SHP77 (cell line): ENCODE measurements at regions not wholly inside any gene's neighbourhood (a gene's known extent, or its start where the extent isn't known, plus 50 kb on each side); places are given as distances from the start of the nearest gene placed in this dataset.
"Not testable (repeated sequence)": the region's sequence is repeated elsewhere in the genome, so short reads cannot be mapped to it uniquely, and the experiment has no call there.

Source experiments
- DNase-seq, 2 experiments: peaks; one replicate each; lab custom pipeline; 2025; lab: John Stamatoyannopoulos, UW

- no peak for DNase-seq
Observed at GRCh38 chr11:80943226-80943625, 1502.4 kb upstream of the TENM4 start.

- no peak for DNase-seq
Observed at GRCh38 chr11:80937842-80938241, 1497.0 kb upstream of the TENM4 start.

GRCh38 chr11:80930038-80930437 lies 1489.2 kb upstream of the TENM4 start:
- no peak for DNase-seq

- no peak for DNase-seq
Observed at GRCh38 chr11:80929031-80929805, 1488.4 kb upstream of the TENM4 start.

- no peak for DNase-seq
Observed at GRCh38 chr11:80925321-80925720, 1484.5 kb upstream of the TENM4 start.

GRCh38 chr11:80921310-80921709 lies 1480.5 kb upstream of the TENM4 start:
- DNase-seq = not testable (repeated sequence)

- DNase-seq = no peak
Observed at GRCh38 chr11:80916173-80916798, 1475.5 kb upstream of the TENM4 start.

- no peak for DNase-seq
Observed at GRCh38 chr11:80914311-80914710, 1473.5 kb upstream of the TENM4 start.

- DNase-seq = no peak
Observed at GRCh38 chr11:80911666-80912065, 1470.8 kb upstream of the TENM4 start.

GRCh38 chr11:80900265-80900664 lies 1459.4 kb upstream of the TENM4 start:
- DNase-seq = no peak

- DNase-seq = no peak
Observed at GRCh38 chr11:80899381-80899780, 1458.6 kb upstream of the TENM4 start.

GRCh38 chr11:80898910-80899309 lies 1458.1 kb upstream of the TENM4 start:
- no peak for DNase-seq

- DNase-seq = no peak
Observed at GRCh38 chr11:80886684-80887083, 1445.9 kb upstream of the TENM4 start.

GRCh38 chr11:80873310-80873999 lies 1432.6 kb upstream of the TENM4 start:
- no peak for DNase-seq

- DNase-seq = no peak
Observed at GRCh38 chr11:80872116-80872728, 1431.4 kb upstream of the TENM4 start.

- DNase-seq = no peak
Observed at GRCh38 chr11:80868831-80869230, 1428.0 kb upstream of the TENM4 start.

GRCh38 chr11:80862011-80862410 lies 1421.2 kb upstream of the TENM4 start:
- DNase-seq = no peak

GRCh38 chr11:80861193-80861592 lies 1420.4 kb upstream of the TENM4 start:
- no peak for DNase-seq

GRCh38 chr11:80860632-80861031 lies 1419.8 kb upstream of the TENM4 start:
- no peak for DNase-seq

- DNase-seq = no peak
Observed at GRCh38 chr11:80856066-80856465, 1415.2 kb upstream of the TENM4 start.

GRCh38 chr11:80855426-80855825 lies 1414.6 kb upstream of the TENM4 start:
- DNase-seq = no peak

GRCh38 chr11:80849253-80849652 lies 1408.4 kb upstream of the TENM4 start:
- DNase-seq = no peak

GRCh38 chr11:80846979-80847378 lies 1406.1 kb upstream of the TENM4 start:
- no peak for DNase-seq
